ENCODE measurements at regions not wholly inside any gene's neighbourhood (a gene's known extent, or its start where the extent isn't known, plus 50 kb on each side); places are given as distances from the start of the nearest gene placed in this dataset.

DNA sequence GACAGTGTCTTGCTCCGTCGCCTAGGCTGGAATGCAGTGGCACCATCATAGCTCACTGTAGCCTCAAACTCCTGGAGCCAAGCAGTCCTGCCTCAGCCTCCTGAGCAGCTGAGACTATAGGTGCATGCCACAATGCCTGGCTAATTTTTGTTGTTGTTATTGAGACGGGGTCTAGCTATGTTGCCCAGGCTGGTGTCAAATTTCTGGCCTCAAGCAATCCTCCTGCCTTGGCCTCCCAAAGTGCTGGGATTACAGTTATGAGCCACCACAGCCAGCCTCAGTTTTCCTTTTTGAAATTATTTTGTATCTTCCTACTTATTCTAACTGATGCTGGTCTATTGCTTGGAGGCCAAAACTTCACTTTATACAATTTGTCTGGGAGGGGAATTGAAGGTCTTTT lies 436.1 kb downstream of the UTRN start:
- TF ChIP-seq GABPA (IDR thresholded peaks at IDR 0.05; ENCODE audit: low read depth, low read length), result no peak
- TF ChIP-seq GABPA (CRISPR knock-in tag; IDR thresholded peaks at IDR 0.05; ENCODE audit: low read depth), result no peak
- TF ChIP-seq, protein P1, sequence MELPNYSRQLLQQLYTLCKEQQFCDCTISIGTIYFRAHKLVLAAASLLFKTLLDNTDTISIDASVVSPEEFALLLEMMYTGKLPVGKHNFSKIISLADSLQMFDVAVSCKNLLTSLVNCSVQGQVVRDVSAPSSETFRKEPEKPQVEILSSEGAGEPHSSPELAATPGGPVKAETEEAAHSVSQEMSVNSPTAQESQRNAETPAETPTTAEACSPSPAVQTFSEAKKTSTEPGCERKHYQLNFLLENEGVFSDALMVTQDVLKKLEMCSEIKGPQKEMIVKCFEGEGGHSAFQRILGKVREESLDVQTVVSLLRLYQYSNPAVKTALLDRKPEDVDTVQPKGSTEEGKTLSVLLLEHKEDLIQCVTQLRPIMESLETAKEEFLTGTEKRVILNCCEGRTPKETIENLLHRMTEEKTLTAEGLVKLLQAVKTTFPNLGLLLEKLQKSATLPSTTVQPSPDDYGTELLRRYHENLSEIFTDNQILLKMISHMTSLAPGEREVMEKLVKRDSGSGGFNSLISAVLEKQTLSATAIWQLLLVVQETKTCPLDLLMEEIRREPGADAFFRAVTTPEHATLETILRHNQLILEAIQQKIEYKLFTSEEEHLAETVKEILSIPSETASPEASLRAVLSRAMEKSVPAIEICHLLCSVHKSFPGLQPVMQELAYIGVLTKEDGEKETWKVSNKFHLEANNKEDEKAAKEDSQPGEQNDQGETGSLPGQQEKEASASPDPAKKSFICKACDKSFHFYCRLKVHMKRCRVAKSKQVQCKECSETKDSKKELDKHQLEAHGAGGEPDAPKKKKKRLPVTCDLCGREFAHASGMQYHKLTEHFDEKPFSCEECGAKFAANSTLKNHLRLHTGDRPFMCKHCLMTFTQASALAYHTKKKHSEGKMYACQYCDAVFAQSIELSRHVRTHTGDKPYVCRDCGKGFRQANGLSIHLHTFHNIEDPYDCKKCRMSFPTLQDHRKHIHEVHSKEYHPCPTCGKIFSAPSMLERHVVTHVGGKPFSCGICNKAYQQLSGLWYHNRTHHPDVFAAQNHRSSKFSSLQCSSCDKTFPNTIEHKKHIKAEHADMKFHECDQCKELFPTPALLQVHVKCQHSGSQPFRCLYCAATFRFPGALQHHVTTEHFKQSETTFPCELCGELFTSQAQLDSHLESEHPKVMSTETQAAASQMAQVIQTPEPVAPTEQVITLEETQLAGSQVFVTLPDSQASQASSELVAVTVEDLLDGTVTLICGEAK (IDR thresholded peaks at IDR 0.05), result no peak
- TF ChIP-seq, protein P1 (CRISPR knock-in tag; IDR thresholded peaks at IDR 0.05), result no peak
- TF ChIP-seq ZNF138 (CRISPR knock-in tag; IDR thresholded peaks at IDR 0.05; ENCODE audit: low read depth), result no peak
- TF ChIP-seq POLR2AphosphoS2 (IDR thresholded peaks at IDR 0.05; ENCODE audit: low read depth, low read length), result no peak
- TF ChIP-seq RBM22 (optimal IDR thresholded peaks at IDR 0.05; ENCODE audit: low read length), result no peak
- TF ChIP-seq, protein P2, sequence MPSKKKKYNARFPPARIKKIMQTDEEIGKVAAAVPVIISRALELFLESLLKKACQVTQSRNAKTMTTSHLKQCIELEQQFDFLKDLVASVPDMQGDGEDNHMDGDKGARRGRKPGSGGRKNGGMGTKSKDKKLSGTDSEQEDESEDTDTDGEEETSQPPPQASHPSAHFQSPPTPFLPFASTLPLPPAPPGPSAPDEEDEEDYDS (CRISPR knock-in tag; IDR thresholded peaks at IDR 0.05), result no peak
- TF ChIP-seq SAP130 (CRISPR knock-in tag; IDR thresholded peaks at IDR 0.05; ENCODE audit: low read depth), result no peak
- TF ChIP-seq ZNF777 (CRISPR knock-in tag; IDR thresholded peaks at IDR 0.05), result no peak
- no peak for TF ChIP-seq RELA (CRISPR knock-in tag; IDR thresholded peaks at IDR 0.05)
- no peak for TF ChIP-seq ZNF180 (CRISPR knock-in tag; IDR thresholded peaks at IDR 0.05; ENCODE audit: borderline replicate concordance, low read depth)
- TF ChIP-seq ZNF3 (CRISPR knock-in tag; IDR thresholded peaks at IDR 0.05), result no peak

Data from HepG2 (cell line).